ENCODE measurements at regions not wholly inside any gene's neighbourhood (a gene's known extent, or its start where the extent isn't known, plus 50 kb on each side); places are given as distances from the start of the nearest gene placed in this dataset.

DNA sequence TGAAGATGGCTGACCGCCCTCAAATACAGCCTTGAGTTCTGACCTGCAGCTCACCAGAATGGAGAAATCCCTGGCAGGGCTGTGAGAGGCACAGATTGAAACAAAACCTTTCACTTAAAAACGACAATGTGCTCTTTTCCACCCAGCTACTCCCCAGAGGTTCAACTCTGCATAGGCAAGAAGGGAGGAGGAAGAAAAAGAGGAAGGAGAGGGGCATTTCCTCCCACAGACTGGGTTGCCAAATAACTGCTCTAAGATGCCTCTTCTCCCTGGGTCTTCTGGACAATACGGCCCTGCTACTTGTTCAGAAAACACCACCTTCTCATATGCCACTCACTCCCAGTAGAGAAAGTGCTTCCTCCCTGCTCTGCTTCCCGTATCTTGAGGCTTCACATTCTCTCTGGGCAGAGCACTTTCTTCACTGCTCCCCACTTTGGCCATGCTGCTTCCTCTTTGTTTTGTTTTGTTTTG, 136.4 kb upstream of the SLC1A4 start:
- Histone ChIP-seq H3K4me2 (ENCODE audit: low read length) (no peak overlapping the region), H3K9me3 (ENCODE audit: control insufficient read depth, low read length) (no peaks in the 10 kb centered on the region), H3K27ac (no peak overlapping the region), H3K9ac (no peak overlapping the region), H3K27me3 (ENCODE audit: control insufficient read depth, insufficient read depth, low read length) (no peaks in the 10 kb centered on the region), H2AFZ (no peak overlapping the region), H3K79me2 (no peaks in the 10 kb centered on the region), H3K36me3 (ENCODE audit: control insufficient read depth, insufficient read depth, low read length) (no peaks in the 10 kb centered on the region), H3K4me1 (peaks cover 4% of the 10 kb centered on the region), H3K4me3 (ENCODE audit: low read depth, low read length) (no peak overlapping the region)
- TF ChIP-seq, protein P1, sequence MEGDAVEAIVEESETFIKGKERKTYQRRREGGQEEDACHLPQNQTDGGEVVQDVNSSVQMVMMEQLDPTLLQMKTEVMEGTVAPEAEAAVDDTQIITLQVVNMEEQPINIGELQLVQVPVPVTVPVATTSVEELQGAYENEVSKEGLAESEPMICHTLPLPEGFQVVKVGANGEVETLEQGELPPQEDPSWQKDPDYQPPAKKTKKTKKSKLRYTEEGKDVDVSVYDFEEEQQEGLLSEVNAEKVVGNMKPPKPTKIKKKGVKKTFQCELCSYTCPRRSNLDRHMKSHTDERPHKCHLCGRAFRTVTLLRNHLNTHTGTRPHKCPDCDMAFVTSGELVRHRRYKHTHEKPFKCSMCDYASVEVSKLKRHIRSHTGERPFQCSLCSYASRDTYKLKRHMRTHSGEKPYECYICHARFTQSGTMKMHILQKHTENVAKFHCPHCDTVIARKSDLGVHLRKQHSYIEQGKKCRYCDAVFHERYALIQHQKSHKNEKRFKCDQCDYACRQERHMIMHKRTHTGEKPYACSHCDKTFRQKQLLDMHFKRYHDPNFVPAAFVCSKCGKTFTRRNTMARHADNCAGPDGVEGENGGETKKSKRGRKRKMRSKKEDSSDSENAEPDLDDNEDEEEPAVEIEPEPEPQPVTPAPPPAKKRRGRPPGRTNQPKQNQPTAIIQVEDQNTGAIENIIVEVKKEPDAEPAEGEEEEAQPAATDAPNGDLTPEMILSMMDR (IDR thresholded peaks at IDR 0.05), result no peak

DNA sequence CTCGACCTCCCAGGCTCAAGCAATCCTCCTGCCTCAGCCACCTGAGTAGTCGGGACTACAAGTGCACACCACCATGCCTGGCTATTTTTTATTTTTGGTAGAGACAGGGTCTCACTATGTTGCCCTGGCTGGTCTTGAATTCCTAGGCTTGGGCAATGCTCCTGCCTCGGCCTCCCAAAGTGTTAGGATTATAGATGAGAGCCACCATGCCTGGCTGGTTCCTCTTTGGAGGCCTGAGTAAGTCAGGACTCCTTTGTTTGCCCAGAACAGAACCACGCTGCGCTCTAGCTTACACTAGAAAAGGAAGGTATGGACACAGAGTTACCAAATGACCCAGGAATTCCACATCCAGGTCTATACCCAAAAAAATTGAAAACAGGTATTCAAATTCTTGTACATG, 135.9 kb upstream of the SLC1A4 start:
- Histone ChIP-seq H3K9me3 (ENCODE audit: control insufficient read depth, low read length) (no peaks in the 10 kb centered on the region), H3K4me2 (ENCODE audit: low read length) (no peak overlapping the region), H3K9ac (no peak overlapping the region), H2AFZ (no peak overlapping the region), H3K4me3 (ENCODE audit: low read depth, low read length) (no peak overlapping the region), H3K4me1 (peaks cover 4% of the 10 kb centered on the region), H3K36me3 (ENCODE audit: control insufficient read depth, insufficient read depth, low read length) (no peaks in the 10 kb centered on the region), H3K79me2 (no peaks in the 10 kb centered on the region), H3K27me3 (ENCODE audit: control insufficient read depth, insufficient read depth, low read length) (no peaks in the 10 kb centered on the region), H3K27ac (no peak overlapping the region)
- TF ChIP-seq, protein P1 (IDR thresholded peaks at IDR 0.05), result no peak

GRCh38 chr2:64853894-64854293, 135.3 kb upstream of the SLC1A4 start:
- H3K27me3 ChIP-seq (ENCODE audit: control insufficient read depth, insufficient read depth, low read length), result no peaks in the 10 kb centered on the region
- no peaks in the 10 kb centered on the region for H3K9me3 ChIP-seq (ENCODE audit: control insufficient read depth, low read length)
- no peak overlapping the region for H3K27ac ChIP-seq
- H3K4me3 ChIP-seq (ENCODE audit: low read depth, low read length), result no peak overlapping the region
- H3K4me2 ChIP-seq (ENCODE audit: low read length), result no peak overlapping the region
- H3K79me2 ChIP-seq, result peaks cover under 1% of the 10 kb centered on the region
- TF ChIP-seq, protein P1 (IDR thresholded peaks at IDR 0.05), result no peak
- H3K4me1 ChIP-seq, result peaks cover 10% of the 10 kb centered on the region
- no peak overlapping the region for H2AFZ ChIP-seq
- H3K9ac ChIP-seq, result no peak overlapping the region
- H3K36me3 ChIP-seq (ENCODE audit: control insufficient read depth, insufficient read depth, low read length), result no peaks in the 10 kb centered on the region

DNA sequence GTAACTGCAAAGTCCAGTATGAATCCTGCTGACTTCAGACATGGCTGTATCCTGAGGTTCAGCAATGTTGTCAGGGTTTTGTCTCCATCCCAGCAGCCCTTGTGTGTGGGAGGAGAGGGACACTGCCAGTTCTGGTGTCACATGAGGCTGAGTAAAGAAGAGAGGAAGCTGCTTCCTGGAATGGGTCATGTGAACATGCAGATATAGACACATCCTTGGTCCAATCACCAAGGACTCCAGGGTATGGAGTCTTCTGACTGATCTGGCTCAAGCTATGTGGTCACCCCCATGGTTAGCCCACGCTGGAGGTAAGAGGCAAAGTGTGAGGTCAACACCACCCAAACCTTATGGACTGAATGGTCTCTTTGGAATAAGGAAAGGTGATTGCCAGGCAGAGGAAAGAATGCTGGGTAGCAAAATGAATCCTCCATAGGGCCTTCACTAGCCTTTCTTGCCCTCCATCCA, 134.4 kb upstream of the SLC1A4 start:
- H3K79me2 ChIP-seq, result peaks cover 3% of the 10 kb centered on the region
- no peak overlapping the region for H3K4me2 ChIP-seq (ENCODE audit: low read length)
- H2AFZ ChIP-seq, result peak overlapping the region; percentile 5
- peaks cover 13% of the 10 kb centered on the region for H3K4me1 ChIP-seq
- no peaks in the 10 kb centered on the region for H3K9me3 ChIP-seq (ENCODE audit: control insufficient read depth, low read length)
- no peak overlapping the region for H3K9ac ChIP-seq
- TF ChIP-seq, protein P1 (IDR thresholded peaks at IDR 0.05), result no peak
- no peaks in the 10 kb centered on the region for H3K27me3 ChIP-seq (ENCODE audit: control insufficient read depth, insufficient read depth, low read length)
- H3K4me3 ChIP-seq (ENCODE audit: low read depth, low read length), result no peak overlapping the region
- no peaks in the 10 kb centered on the region for H3K36me3 ChIP-seq (ENCODE audit: control insufficient read depth, insufficient read depth, low read length)
- H3K27ac ChIP-seq, result no peak overlapping the region
